Naive thymus-derived CD4-positive, alpha-beta T cell (primary cell): ENCODE measurements at regions not wholly inside any gene's neighbourhood (a gene's known extent, or its start where the extent isn't known, plus 50 kb on each side); places are given as distances from the start of the nearest gene placed in this dataset.

ENCODE experiments used
- ATAC-seq: fragments of 150-1000 bp; cut with Tn5 transposase; 2 replicates; pipeline ENCODE4 v1.10.0; 2021; ENCODE audit warnings: mild to moderate bottlenecking, moderate library complexity
- CTCF ChIA-PET: fragments of 350-600 bp; sonication (Branson Sonifier 250); formaldehyde crosslinking; loops from one replicate; lab custom pipeline; 2021; ENCODE audit warnings: antibody characterized with exemption; lab: Charles Lee
- POLR2A ChIA-PET: fragments of 350-600 bp; sonication (Branson Sonifier 250); formaldehyde crosslinking; loops from one replicate; lab custom pipeline; 2021; ENCODE audit warnings: antibody characterized with exemption, inconsistent platforms; lab: Charles Lee
- DNase-seq, 9 donors: peaks; one replicate each; pipeline versions ENCODE4 v3.0.0 to v3.0.0-alpha.2; 2020 to 2022; ENCODE audit warnings: mixed read lengths in 1 of 9
- H3K27ac ChIP-seq: one replicate; pipeline ENCODE4 v1.7.0; 2013; ENCODE audit warnings: mild to moderate bottlenecking, low read depth, low read length, moderate library complexity
- H3K27me3 ChIP-seq, 2 donors: one replicate each; pipeline ENCODE4 v1.7.0; 2013; ENCODE audit warnings: low read length in 2 of 2, mild to moderate bottlenecking in 2 of 2, moderate library complexity in 2 of 2; ENCODE audit not compliant: control insufficient read depth in 2 of 2, insufficient read depth in 2 of 2
- H3K36me3 ChIP-seq, 3 experiments: 1 replicate in 2 of 3; 2 replicates in 1 of 3; pipeline ENCODE4 v1.7.0; 2013; ENCODE audit warnings: low read length in 3 of 3, mild to moderate bottlenecking in 3 of 3, moderate library complexity in 1 of 3; ENCODE audit not compliant: insufficient read depth in 3 of 3, control insufficient read depth in 2 of 3
- H3K4me1 ChIP-seq, 2 donors: one replicate each; pipeline ENCODE4 v1.7.0; 2013; ENCODE audit warnings: low read length in 2 of 2, mild to moderate bottlenecking in 2 of 2, moderate library complexity in 1 of 2; ENCODE audit not compliant: control insufficient read depth in 2 of 2, insufficient read depth in 2 of 2
- H3K4me3 ChIP-seq: 2 replicates; pipeline ENCODE4 v1.7.0; 2013; ENCODE audit warnings: mild to moderate bottlenecking, low read length
- H3K9me3 ChIP-seq, 3 experiments: 1 replicate in 2 of 3; 2 replicates in 1 of 3; pipeline ENCODE4 v1.7.0; 2013; ENCODE audit warnings: low read length in 3 of 3; ENCODE audit not compliant: control insufficient read depth in 2 of 3
- H3K27ac Mint-ChIP-seq, 9 donors: one replicate each; pipeline ENCODE4 v1.8.0; 2020 to 2022; ENCODE audit warnings: mixed read lengths in 9 of 9, mild to moderate bottlenecking in 8 of 9, moderate library complexity in 5 of 9, inconsistent platforms in 2 of 9
- H3K27me3 Mint-ChIP-seq, 5 donors: one replicate each; pipeline ENCODE4 v1.8.0; 2021 to 2022; ENCODE audit warnings: mixed read lengths in 5 of 5, mild to moderate bottlenecking in 1 of 5
- H3K36me3 Mint-ChIP-seq, 5 donors: one replicate each; pipeline ENCODE4 v1.8.0; 2020 to 2022; ENCODE audit warnings: mixed read lengths in 5 of 5, mild to moderate bottlenecking in 3 of 5, inconsistent platforms in 1 of 5
- H3K4me1 Mint-ChIP-seq, 7 donors: one replicate each; pipeline ENCODE4 v1.8.0; 2020 to 2022; ENCODE audit warnings: mixed read lengths in 7 of 7, mild to moderate bottlenecking in 3 of 7, inconsistent platforms in 1 of 7
- H3K4me3 Mint-ChIP-seq, 10 donors: one replicate each; pipeline ENCODE4 v1.8.0; 2020 to 2022; ENCODE audit warnings: mild to moderate bottlenecking in 10 of 10, mixed read lengths in 10 of 10, moderate library complexity in 6 of 10, inconsistent platforms in 2 of 10
- H3K9me3 Mint-ChIP-seq, 11 donors: one replicate each; pipeline ENCODE4 v1.8.0; 2020 to 2022; ENCODE audit warnings: mixed read lengths in 11 of 11, mild to moderate bottlenecking in 4 of 11, inconsistent platforms in 1 of 11, moderate library complexity in 1 of 11
- intact Hi-C, 2 donors: fragments of 100-400 bp; cut with micrococcal nuclease; formaldehyde crosslinking; loops; one replicate each; pipeline ENCODE4 v1.15.1; 2023

DNA sequence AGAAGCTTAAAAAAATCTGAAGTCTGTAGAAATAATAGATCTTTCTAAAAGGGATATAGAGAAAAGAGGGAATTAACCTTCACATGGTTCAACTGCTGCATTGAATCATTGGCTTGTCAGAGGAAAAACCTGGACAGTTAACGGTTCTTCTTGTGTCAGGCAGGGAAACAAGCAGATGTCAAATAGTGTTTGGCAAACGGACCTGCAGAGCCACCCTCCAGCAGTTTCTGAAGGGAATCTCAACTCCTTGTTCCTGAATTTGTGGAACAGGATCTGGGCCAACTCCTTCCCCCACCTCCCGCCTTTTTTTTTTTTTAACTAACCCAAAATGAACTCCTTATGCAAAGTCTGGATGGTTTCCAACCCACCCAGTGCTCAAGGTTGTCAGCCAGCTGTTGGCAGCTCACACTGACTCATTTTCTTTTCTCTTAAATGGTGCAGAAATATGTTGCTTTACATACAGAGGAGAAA is 187.3 kb downstream of the CAND1 start:
- no peak overlapping the region for H3K4me3 Mint-ChIP-seq
- Histone ChIP-seq H3K27me3 (no peaks in the 10 kb centered on the region), H3K4me3 (no peak overlapping the region), H3K9me3 (no peaks in the 10 kb centered on the region), H3K4me1 (peaks cover 0 to 5% of the 10 kb centered on the region in 2 donors), H3K27ac (no peak overlapping the region), H3K36me3 (no peaks in the 10 kb centered on the region)
- DNase-seq = no peak
- intact Hi-C loops = no loop called here
- H3K9me3 Mint-ChIP-seq = peaks cover 0 to 4% (median 0%) of the 10 kb centered on the region in 11 donors
- ChIA-PET POLR2A (no interaction called here), CTCF (no interaction called here)
- peaks cover 0 to 4% (median 0%) of the 10 kb centered on the region in 5 donors for H3K36me3 Mint-ChIP-seq
- H3K4me1 Mint-ChIP-seq = peaks cover 7 to 21% (median 11%) of the 10 kb centered on the region in 7 donors
- no peak for ATAC-seq
- no peak overlapping the region for H3K27ac Mint-ChIP-seq
- peaks cover 0 to 50% (median 0%) of the 10 kb centered on the region in 5 donors for H3K27me3 Mint-ChIP-seq

DNA sequence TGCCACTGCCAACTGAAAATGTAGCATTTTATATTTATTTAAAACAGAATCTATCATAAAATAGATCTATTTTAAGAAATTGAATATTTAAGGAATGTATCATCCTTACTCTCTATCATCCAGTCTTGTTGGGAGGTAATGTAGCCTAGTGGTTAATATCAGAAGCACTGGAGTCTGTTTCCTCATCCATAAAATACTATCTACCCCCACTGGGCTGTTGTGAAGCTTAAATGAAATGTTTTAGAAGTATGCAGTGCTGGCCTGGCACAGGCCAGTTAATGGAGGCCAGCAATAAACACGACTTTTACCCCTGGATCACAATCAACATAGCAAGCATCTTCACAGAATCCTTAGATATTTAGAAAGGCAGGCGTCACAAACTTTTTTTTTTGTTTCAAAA is 188.0 kb downstream of the CAND1 start:
- no peaks in the 10 kb centered on the region for H3K36me3 ChIP-seq
- Mint-ChIP-seq H3K9me3 (peaks cover 0 to 4% (median 0%) of the 10 kb centered on the region in 11 donors), H3K4me3 (no peak overlapping the region), H3K36me3 (peaks cover 0 to 4% (median 0%) of the 10 kb centered on the region in 5 donors), H3K27me3 (peaks cover 0 to 53% (median 0%) of the 10 kb centered on the region in 5 donors), H3K27ac (no peak overlapping the region), H3K4me1 (peaks cover 3 to 14% (median 6%) of the 10 kb centered on the region in 7 donors)
- ChIA-PET POLR2A (no interaction called here), CTCF (no interaction called here)
- no peaks in the 10 kb centered on the region for H3K27me3 ChIP-seq
- no peak overlapping the region for H3K4me3 ChIP-seq
- H3K4me1 ChIP-seq = peaks cover 0 to 2% of the 10 kb centered on the region in 2 donors
- no peaks in the 10 kb centered on the region for H3K9me3 ChIP-seq
- intact Hi-C loops = no loop called here
- no peak overlapping the region for H3K27ac ChIP-seq
- DNase-seq = no peak
- ATAC-seq = no peak

DNA sequence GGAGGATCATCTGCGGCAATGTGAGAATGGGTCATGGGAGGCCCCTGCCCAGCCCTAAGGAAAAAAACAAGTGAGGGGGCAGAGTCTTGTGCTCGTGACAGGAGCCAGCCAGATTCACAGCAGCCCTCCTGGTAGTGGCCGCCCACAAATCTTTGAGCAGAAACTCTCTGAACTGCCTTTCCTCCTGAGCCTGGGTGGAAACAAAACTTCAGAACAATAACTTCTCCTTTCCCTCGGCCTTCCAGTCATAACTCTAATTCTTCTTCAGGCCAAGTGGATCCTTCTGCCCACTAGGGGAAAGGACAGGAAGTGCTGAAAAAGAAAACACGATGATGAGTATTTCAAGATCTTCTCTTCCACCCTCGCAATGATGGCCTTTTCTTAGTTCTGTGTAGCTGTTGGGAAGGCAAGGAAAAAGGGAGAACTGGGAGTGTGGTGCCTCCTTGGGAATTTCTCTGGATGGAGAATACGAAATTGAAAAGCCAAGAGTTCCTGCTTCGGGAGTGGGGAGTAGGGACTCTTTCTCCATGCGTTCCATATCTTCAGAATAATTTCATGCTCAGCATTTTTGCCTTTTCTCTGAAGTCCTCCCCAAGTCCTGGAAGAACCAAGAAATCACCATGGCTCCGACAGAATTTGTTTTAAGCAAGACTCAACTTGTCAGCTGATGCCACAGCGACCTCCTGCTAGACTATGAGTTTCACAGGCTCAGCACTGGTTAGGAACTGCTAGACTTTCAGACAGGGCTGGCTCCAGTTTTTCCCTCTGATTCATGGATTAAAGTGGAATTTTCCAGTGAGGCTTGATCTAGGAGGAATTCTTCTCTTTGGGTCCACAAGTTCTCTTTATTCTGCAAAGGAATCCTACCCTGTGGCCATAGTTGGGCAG is 188.9 kb downstream of the CAND1 start:
- ChIA-PET CTCF (no interaction called here), POLR2A (no interaction called here)
- H3K27ac Mint-ChIP-seq = no peak overlapping the region
- DNase-seq (no peak), ATAC-seq (no peak)
- no peaks in the 10 kb centered on the region for H3K9me3 ChIP-seq
- H3K27me3 ChIP-seq = no peaks in the 10 kb centered on the region
- H3K27ac ChIP-seq = no peak overlapping the region
- H3K4me3 ChIP-seq = no peak overlapping the region
- no peaks in the 10 kb centered on the region for H3K36me3 ChIP-seq
- peaks cover 0 to 7% (median under 1%) of the 10 kb centered on the region in 7 donors for H3K4me1 Mint-ChIP-seq
- no peak overlapping the region for H3K4me3 Mint-ChIP-seq
- no peaks in the 10 kb centered on the region for H3K4me1 ChIP-seq
- peaks cover 0 to 2% (median 0%) of the 10 kb centered on the region in 5 donors for H3K36me3 Mint-ChIP-seq
- intact Hi-C loops = no loop called here
- peaks cover 0 to 2% (median 0%) of the 10 kb centered on the region in 11 donors for H3K9me3 Mint-ChIP-seq
- H3K27me3 Mint-ChIP-seq = peaks cover 0 to 56% (median 0%) of the 10 kb centered on the region in 5 donors

DNA sequence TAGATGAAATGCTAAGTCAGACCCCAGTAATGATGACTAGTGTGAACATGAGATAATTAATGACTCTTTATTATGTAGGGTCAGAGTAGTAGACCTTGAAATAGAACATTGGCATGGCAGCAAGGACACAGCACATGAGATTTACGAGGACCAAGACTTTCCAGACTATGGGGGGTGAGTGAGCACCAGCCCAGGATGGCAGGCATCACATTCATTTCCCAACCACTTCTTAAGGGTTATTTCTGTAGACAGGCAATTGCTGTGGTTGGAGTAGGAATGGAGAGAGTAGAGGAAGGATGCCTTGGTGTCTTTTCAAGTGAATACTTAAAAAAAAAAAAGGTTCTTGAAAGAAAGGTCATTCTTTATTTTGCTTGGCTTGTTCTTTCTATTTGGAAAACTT is 189.4 kb upstream of the DYRK2 start:
- H3K4me3 ChIP-seq = no peak overlapping the region
- Mint-ChIP-seq H3K4me1 (peaks cover 0 to 6% (median 0%) of the 10 kb centered on the region in 7 donors), H3K27me3 (peaks cover 0 to 57% (median 0%) of the 10 kb centered on the region in 5 donors), H3K4me3 (no peak overlapping the region), H3K9me3 (no peaks in the 10 kb centered on the region), H3K27ac (peak overlapping the region in 1 of 9 donors; percentile 46), H3K36me3 (no peaks in the 10 kb centered on the region)
- no peaks in the 10 kb centered on the region for H3K4me1 ChIP-seq
- H3K27me3 ChIP-seq = no peaks in the 10 kb centered on the region
- ATAC-seq (no peak), DNase-seq (no peak)
- CTCF ChIA-PET = no interaction called here
- H3K36me3 ChIP-seq = no peaks in the 10 kb centered on the region
- no peak overlapping the region for H3K27ac ChIP-seq
- intact Hi-C loops = no loop called here
- POLR2A ChIA-PET = no interaction called here
- no peaks in the 10 kb centered on the region for H3K9me3 ChIP-seq

DNA sequence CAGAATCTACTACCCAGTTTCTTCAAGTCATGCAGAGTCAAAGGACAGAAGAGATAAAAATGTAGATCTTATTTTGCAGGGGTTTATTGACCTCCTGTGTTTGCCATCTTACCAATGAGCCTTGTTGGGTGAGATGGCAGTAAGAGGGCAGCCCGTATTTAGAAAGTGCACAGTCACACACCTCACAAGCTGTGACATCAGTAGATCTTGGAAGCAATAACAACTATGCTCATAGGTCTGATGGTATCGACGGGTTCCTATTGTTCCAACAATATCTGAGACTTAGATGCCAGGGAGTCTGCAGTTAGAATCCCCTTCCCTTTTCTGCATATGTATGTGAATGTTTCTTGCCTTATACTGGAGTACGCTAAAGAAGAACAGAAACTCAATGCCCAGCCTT is 189.0 kb upstream of the DYRK2 start:
- ChIA-PET CTCF (no interaction called here), POLR2A (no interaction called here)
- H3K4me1 ChIP-seq = no peaks in the 10 kb centered on the region
- peaks cover 0 to 57% (median 0%) of the 10 kb centered on the region in 5 donors for H3K27me3 Mint-ChIP-seq
- no peak overlapping the region for H3K27ac Mint-ChIP-seq
- no peaks in the 10 kb centered on the region for H3K36me3 ChIP-seq
- no peak overlapping the region for H3K4me3 Mint-ChIP-seq
- H3K9me3 ChIP-seq = no peaks in the 10 kb centered on the region
- H3K4me1 Mint-ChIP-seq = peaks cover 0 to 6% (median 0%) of the 10 kb centered on the region in 7 donors
- H3K27ac ChIP-seq = no peak overlapping the region
- no peak for DNase-seq
- no peak overlapping the region for H3K4me3 ChIP-seq
- intact Hi-C loops = no loop called here
- no peaks in the 10 kb centered on the region for H3K9me3 Mint-ChIP-seq
- no peaks in the 10 kb centered on the region for H3K27me3 ChIP-seq
- no peak for ATAC-seq
- no peaks in the 10 kb centered on the region for H3K36me3 Mint-ChIP-seq

DNA sequence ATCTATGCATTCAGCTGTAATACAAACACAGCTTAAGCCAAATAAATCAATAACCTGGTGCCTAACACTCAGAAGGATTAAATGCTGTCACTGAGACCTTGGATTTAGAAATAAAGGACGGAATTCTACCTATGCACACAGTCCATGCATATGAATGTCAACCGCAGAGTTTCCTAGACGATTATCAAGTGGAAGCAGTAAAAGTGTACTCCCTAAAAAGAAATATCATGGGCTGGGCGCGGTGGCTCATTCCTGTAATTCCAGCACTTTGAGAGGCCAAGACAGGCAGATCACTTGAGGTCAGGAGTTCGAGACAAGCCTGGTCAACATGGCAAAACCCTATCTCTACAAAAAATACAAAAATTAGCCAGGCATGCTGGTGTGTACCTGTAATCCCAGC is 188.2 kb upstream of the DYRK2 start:
- POLR2A ChIA-PET = no interaction called here
- no peak overlapping the region for H3K4me3 Mint-ChIP-seq

More for the DNA sequence above, 188.2 kb upstream of the DYRK2 start:
- Mint-ChIP-seq H3K36me3 (no peaks in the 10 kb centered on the region), H3K9me3 (no peaks in the 10 kb centered on the region), H3K27ac (no peak overlapping the region), H3K4me1 (peaks cover 0 to 6% (median 0%) of the 10 kb centered on the region in 7 donors), H3K27me3 (peaks cover 0 to 58% (median 0%) of the 10 kb centered on the region in 5 donors)
- Histone ChIP-seq H3K27me3 (no peaks in the 10 kb centered on the region), H3K9me3 (no peaks in the 10 kb centered on the region), H3K27ac (no peak overlapping the region), H3K4me1 (no peaks in the 10 kb centered on the region), H3K4me3 (no peak overlapping the region), H3K36me3 (no peaks in the 10 kb centered on the region)
- DNase-seq (no peak), ATAC-seq (no peak)
- intact Hi-C loops = no loop called here
- CTCF ChIA-PET = no interaction called here
